Ovary (tissue), 3 donors: ENCODE measurements at regions not wholly inside any gene's neighbourhood (a gene's known extent, or its start where the extent isn't known, plus 50 kb on each side); places are given as distances from the start of the nearest gene placed in this dataset.
"Not testable (repeated sequence)": the region's sequence is repeated elsewhere in the genome, so short reads cannot be mapped to it uniquely, and the experiment has no call there.

Source experiments
- CTCF ChIP-seq, 3 donors: fragments of 450-650 bp in 2 of 3; fragments of 200-600 bp in 1 of 3; IDR thresholded peaks; one replicate each; pipeline versions ENCODE4 v1.5.1 to v1.8.0; 2016 to 2022; ENCODE audit warnings: antibody characterized with exemption in 3 of 3, mild to moderate bottlenecking in 1 of 3
- EP300 ChIP-seq: sonication (generic); formaldehyde crosslinking; IDR thresholded peaks from one replicate; pipeline ENCODE4 v1.6.1; 2017; ENCODE audit warnings: antibody characterized with exemption
- donor health status: DM: no; HTN: no; CAD: no.

- not testable (repeated sequence) for TF ChIP-seq EP300; CTCF (IDR thresholded peaks at IDR 0.05)
Measured at GRCh38 chr12:43224190-43224805, 327.7 kb downstream of the ADAMTS20 start.
